Esophagus muscularis mucosa (tissue), 4 donors: ENCODE measurements at regions not wholly inside any gene's neighbourhood (a gene's known extent, or its start where the extent isn't known, plus 50 kb on each side); places are given as distances from the start of the nearest gene placed in this dataset.

ENCODE experiments used
- CTCF ChIP-seq, 3 experiments: fragments of 200-600 bp in 2 of 3; fragments of 450-650 bp in 1 of 3; sonication (generic) in 2 of 3; IDR thresholded peaks; one replicate each; pipeline ENCODE4 v1.5.1; 2017 to 2019; ENCODE audit warnings: antibody characterized with exemption in 3 of 3, mild to moderate bottlenecking in 2 of 3, moderate library complexity in 1 of 3
- EP300 ChIP-seq: sonication (generic); formaldehyde crosslinking; IDR thresholded peaks from one replicate; pipeline ENCODE4 v1.6.1; 2017; ENCODE audit warnings: antibody characterized with exemption
- POLR2A ChIP-seq: fragments of 450-650 bp; IDR thresholded peaks from one replicate; pipeline ENCODE4 v1.6.1; 2017; ENCODE audit warnings: antibody characterized with exemption, moderate library complexity, mild to moderate bottlenecking, low read depth

GRCh38 chr16:5460701-5461100, 363.1 kb upstream of the EEF2KMT start:
- TF ChIP-seq CTCF (IDR thresholded peaks at IDR 0.05) (no peak), EP300 (no peak), POLR2A (no peak)
